Mucosa of gallbladder (tissue), 1 donor: ENCODE measurements at regions not wholly inside any gene's neighbourhood (a gene's known extent, or its start where the extent isn't known, plus 50 kb on each side); places are given as distances from the start of the nearest gene placed in this dataset.

Experiments
- DNase-seq: peaks from one replicate; pipeline ENCODE4 v3.0.0-alpha.2; 2020; ENCODE audit warnings: low spot score
- donor health status: DM: no; HTN: no; CAD: no.

DNA sequence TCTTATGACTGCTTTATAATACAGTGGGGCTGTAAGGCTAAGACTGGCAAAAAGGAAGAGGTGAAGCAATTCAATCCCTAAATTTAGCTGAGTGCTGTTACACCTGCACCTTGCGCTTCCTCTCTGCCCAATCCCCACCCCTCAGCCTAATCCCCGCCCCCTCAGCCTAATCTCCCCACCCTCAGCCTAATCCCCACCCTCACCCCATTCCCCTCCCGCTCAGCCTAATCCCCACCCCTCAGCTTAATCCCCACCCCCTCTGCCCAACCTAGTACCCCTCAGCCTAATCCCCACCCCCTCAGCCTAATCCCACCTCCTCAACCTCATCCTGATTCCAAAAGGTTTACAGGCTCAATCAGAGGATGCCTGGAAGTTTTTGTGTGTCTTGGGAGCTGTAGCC, 155.5 kb downstream of the PMP22 start:
- no peak for DNase-seq

DNA sequence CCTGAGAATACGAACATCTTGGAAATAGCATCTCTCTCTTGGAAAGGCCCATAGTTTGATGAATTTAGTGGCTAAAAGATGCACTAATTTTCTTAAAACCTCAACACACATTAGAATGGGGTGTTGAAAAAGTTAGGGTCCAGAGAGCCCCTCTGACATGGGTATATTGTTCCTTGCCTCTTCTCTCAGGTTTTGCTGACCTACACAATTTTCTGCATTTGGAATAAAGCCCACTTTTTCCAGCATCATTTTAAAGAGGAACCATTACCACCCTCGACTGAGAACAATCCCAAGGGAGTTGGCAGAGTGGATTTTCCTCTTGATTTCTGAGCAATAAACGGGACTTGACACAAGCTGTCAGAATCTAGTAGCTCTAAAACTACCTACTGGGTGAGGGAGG, 156.1 kb downstream of the PMP22 start:
- no peak for DNase-seq

DNA sequence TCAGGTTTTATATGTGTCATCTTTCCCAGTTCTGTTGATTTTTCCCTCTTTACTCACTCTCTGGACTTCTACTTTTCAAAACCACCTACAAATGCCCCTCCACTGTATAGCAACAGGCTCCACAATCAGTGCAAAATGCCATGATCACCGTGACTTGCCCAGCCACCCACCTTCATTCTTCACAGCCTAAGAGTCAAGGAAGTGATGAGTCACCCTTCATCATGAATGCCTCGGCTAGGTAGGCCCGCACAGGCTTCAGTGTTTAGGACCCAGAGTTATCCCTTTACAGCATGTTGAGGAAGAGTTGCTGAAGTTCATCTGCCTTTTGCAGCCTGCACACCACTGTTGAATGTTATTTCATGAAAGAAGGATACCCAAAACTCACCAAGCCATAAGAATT, 158.6 kb downstream of the PMP22 start:
- no peak for DNase-seq

DNA sequence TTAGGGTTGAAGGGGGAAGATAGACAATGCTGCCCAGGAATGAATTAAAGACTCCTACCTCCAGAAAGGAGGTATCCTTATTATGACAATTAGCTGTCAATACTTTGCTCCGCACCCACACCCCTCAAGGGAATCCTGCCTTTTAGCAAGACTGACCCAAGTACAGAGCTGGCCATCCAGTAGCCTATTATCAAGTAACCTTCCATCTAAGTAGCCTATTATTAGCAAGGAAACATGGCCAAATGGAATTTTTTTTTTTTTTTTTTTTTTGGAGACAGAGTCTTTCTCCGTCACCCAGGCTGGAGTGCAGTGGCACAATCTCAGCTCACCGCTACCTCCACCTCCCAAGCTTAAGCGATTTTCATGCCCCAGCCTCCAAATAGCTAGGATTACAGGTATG, 161.3 kb downstream of the PMP22 start:
- no peak for DNase-seq

DNA sequence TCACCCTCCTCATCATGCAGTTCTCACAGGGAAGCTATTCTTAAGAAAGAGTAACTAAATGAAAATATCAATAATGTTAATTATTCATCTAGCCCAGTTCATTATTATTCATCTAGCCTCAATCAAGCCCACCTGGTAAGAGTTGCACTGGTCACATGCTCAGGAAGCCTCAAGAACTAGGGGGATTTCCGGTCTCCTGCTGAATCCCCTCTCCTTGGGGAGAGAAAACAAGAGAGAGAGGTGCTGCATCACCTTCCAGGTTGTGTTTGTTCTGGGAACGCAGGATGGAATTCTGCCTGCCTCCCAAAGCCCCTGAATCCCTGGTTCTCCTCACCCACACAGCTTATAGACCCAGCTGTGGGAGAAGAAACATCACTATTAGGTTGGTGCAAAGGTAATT, 164.0 kb downstream of the PMP22 start:
- DNase-seq: no peak

DNA sequence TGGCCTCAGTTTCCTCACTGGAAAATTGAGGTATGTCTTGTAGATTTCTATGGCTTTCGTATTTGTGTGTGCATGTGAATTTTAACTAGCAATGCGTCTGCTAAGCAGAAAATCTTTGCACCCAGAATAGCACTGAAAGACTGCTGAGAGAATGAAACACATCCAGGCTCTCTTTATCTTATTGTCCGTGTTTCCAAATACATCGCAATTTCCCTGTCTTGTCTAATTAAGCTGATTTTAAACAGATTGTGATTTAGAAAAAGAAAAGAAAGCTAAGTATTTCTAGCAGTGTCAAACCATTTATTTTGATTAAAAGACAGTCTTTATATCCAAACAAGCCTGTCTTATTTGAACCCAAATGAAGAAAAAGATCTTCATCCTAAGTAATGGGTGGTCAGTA, 168.6 kb downstream of the PMP22 start:
- no peak for DNase-seq

DNA sequence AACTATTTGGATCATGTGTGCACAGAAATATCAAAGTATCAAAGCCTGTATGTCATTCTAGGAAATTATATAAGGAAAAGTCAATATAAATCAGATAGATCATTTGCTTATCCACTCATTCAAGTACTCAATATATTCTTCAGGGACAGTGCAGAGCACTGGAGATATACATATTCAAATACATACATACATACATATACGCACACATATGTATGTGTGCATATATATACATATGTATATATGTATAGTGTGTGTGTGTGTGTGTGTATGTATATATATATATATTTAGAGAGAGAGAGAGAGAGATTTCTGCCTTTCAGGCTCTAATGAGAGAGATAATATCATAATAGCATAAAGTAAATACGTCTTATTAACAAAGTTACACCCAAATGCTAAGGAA, 169.2 kb downstream of the PMP22 start:
- no peak for DNase-seq

DNA sequence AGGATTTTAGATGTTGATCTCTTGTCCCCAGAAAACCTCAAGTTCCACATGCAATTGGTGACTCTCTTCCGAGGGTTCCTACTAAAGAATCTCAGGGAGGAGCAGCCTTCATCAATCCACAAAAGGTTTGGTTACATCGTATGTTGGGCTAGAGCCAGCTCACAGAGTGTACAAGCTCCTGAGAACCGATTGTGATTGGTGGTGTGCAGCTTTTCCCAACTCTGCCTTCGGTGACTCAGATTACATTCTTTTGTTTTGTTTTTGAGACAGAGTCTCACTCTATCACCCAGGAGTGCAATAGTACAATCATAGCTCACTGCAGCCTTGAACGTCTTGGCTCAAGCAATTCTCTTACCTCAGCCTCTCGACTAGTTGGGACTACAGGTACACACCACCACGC, 172.4 kb downstream of the PMP22 start:
- DNase-seq: no peak

DNA sequence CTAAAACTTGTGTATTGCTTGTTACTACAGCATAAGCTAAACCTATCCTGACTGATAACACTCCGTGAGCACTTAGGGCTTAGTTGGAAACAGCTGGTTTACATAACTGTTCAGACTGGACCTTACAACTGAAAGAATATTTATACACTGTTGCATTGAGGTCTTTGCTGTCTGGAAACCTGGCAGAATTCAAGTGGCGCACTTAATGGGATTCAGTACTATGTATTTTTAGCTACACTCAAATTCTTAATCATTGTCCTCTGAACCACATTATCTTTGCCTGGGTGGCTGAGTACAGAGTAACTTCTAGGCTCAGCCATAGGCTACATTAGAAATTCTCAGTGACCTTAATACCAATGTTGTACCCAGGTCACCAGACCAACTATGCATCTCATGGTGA, 172.9 kb downstream of the PMP22 start:
- no peak for DNase-seq

DNA sequence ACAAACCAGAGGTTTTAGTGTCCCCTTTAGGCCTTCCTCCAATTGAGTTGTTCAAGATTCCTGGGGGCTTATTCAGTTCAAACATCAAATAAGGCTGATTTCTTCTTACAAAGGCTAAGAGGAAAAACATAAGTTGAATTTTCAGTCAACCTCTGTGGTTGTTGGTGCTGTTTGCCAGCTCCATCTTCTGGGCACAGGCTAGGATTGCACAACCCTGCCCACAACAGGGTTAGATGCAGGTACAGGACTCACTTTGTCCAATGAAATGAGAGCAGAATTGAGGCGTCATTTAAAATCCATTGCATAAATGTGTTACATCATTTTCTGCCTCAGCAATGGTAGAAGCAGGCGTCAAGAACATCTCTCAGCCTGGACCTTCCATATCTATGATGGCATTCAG, 173.3 kb downstream of the PMP22 start:
- DNase-seq: no peak

DNA sequence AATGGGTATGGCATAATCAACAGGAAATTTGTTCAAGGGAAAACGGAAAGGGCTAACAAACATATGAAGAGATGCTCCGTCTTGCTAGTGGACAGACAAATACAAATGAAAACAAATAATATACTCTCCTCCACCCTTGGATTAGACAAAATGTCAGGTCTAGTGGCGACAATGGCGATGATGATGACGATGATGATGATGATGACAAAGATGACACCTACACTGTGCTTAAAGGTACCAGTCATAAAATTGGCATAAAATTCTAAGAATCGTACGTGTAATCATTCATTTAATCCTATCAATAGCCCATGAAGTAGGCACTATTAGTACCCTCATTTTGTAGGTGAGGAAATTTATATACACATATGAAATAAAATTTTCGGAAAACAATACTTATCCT, 174.6 kb downstream of the PMP22 start:
- DNase-seq: no peak

DNA sequence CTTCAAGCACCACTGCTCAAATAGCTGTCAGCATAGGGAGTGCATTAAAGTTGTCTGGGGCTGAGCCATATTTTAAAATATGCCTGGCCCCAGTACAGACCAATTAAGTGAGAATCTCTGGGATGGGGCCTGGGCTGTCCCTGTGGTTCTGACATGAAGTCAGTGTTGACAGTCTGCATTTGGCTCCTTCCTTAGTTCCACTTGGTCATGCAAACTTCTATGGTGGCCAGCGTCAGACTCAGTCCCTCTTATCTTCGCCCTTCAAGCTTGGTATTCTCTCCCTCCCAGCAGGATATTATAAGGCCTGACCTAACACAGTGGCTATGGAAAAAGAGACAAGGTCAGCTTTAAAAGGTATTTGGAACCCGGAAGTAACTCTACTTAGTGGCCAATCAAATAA, 177.2 kb downstream of the PMP22 start:
- DNase-seq: no peak

DNA sequence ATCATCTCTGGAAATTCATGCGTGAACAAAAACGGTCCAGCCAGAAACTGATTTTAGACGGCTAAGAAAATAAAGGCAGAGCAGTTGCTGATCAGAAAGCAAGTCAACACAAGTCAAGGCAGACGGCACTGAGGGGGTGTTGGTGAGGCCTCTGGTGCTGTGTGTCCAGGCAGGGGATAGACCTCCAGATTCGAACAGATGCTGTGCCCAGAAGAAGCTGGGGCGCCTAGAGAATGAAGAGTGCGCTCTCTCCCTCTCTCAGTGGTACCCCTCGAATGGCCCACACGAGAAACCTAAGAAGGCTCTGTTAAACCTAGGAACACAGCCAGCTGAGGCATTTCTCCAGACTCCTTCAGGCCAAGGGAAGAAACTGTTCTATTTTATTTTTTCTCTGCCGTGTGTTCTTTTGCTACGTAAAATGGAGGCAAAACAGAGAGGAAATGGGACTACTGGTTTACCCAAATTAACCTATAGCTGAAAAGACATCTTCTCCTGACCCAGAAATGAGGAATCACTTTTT, 178.3 kb downstream of the PMP22 start:
- DNase-seq: no peak

DNA sequence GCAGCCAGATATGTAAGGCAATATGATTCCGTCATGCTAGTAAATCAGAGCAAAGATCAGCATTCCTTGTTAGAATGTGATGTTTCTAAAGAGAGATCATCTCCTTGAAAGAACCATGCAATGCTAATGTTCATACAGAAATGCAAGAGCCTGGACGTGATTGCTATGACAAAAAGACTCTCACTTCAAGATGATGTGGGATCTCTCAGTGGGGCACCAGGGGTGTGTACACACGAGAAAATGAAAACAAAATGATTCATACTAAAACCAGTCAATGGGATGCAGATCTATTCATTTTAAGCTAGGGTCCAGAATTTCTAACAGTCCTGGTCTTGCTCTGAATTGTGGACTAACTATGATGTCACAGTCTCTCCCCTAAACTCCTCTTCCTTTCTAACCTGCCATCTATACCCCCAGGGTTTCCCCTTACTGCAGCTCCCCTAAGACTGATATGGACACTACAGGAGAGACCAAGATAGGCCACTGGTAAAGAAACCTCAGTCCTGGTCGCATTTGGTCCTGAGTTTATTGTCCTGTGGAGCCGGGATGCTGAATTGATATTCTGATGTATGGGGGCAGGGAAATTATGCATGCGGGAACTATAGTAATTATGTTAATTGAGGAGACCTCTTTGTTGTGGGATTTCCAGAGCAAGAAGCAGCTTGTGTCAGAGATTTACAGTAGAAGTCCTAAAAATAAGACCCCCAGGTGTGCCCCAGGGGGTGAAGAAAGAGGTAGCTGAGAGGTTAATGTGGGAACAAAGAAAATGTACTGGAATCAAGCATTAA, 179.0 kb downstream of the PMP22 start:
- DNase-seq: no peak

DNA sequence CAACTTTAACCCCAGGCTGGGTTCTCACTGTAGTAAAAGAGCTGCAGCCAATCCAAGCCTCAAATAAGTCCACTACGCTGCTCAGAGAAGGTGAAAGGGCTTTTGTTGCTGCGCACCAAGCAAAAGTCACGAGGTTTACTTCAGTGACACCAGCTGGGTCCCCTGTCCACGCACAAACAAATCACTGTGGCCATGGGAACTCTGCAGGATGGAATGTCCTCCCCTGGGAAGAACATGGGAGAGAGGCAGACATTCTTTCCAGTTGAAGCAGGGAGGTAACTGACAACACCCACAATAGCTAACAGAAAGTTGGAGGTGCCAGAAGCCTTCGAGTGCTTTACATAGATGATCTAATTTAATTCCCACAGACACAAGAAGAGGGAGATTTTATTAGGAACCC, 181.9 kb downstream of the PMP22 start:
- DNase-seq: no peak

DNA sequence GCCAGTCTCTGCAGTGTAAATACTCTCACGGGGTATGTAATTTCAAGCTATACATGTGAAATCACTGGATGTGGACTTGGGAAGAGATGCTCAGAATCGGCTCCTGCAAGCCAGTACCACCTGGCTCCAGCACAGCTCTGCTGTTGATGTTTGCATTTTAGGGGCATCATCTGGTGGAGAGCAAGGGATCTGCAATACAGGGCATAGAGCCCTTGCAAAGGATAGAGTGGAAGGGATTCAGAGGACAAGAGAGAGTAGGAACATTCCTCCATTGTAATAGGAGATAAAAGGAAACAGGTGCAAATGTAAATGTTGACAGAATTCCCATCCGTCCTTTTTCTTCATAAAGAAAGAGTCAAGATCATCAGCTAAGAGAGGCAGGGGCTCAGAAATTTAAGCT, 184.1 kb downstream of the PMP22 start:
- DNase-seq: no peak

DNA sequence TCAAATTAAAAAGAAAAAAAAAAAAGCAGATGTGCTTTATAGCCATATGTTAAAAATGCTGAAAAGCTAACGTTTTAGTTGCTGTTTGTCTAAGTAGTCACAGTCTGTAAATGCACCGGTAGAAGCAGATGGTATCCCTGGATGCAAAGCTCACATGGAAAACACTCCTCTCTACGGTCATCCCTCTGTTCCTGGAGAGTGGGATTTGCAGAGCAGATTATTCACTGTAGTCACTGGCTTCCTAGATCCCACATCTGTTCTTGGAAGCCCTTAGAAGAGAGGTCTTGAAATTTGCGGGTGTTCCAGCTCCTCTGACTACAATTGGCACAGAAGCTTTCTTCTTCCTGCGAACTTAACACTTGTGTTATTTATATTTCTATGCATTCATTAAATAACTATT, 186.6 kb downstream of the PMP22 start:
- DNase-seq: no peak

DNA sequence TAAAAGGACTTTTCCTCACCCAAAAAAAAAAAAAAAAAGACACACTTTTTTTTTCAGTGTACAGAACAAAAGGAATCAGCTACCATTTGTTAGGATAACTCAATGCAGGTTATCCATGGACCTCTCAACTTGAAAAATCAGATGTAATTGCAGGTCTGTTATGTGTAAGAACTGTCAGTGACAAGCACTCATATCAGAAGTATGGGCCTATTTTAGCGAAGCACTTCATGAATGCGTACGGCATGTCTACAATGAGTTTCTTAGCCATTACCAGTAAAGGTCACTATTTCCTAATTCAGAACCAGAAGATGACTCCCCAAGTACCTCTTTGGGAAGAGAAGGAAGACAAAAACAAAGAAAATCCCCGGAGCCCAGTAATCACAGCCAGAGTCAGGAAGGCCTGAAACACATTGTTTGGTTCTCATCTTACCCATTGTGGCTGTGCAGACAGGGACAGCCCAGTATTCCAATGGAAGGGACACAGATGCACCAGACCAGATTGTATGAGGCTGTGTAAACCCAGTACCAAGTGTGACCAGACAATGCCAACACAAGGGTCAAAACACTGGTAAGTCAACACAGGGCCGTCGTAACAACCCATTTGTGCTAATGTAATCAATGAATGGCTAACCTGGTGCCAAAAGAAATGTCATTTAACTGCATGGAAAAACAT, 188.0 kb downstream of the PMP22 start:
- no peak for DNase-seq

DNA sequence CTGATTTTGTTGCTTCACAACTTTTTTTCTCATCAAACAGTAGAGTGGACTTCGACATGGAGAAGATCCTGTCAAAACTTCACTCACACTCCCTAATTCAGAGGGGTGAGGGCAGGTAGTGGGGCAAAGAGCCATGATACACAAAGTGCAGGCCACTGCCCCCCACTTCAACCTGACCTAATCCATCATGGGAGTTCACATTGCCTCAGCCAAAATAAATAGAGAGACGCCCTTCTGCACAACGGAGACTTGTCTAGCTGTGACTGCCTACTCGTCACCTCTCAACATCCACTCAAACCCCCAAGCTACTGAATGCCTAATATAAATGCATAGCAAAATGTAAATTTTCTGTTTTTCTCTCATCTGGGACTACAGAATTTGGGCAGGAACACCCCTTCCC, 213.2 kb downstream of the PMP22 start:
- no peak for DNase-seq

DNA sequence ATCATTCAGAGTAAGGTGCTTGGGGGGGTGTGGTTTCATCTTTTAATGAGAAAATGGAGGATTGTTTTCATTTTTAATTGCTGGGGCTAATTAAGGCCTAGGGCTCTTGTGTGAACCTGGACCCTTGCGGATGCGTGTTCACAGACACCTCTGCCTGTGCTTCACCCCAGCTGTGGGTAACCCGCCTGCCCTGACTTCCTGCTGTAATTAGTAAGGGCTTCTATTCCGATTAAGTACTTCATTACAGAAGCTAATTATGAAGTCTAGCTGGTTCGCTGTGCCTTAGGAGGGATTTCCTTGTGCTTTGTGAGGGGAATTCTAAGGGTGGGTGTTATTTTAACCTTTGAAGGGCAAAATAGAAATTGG, 215.3 kb downstream of the PMP22 start:
- no peak for DNase-seq

DNA sequence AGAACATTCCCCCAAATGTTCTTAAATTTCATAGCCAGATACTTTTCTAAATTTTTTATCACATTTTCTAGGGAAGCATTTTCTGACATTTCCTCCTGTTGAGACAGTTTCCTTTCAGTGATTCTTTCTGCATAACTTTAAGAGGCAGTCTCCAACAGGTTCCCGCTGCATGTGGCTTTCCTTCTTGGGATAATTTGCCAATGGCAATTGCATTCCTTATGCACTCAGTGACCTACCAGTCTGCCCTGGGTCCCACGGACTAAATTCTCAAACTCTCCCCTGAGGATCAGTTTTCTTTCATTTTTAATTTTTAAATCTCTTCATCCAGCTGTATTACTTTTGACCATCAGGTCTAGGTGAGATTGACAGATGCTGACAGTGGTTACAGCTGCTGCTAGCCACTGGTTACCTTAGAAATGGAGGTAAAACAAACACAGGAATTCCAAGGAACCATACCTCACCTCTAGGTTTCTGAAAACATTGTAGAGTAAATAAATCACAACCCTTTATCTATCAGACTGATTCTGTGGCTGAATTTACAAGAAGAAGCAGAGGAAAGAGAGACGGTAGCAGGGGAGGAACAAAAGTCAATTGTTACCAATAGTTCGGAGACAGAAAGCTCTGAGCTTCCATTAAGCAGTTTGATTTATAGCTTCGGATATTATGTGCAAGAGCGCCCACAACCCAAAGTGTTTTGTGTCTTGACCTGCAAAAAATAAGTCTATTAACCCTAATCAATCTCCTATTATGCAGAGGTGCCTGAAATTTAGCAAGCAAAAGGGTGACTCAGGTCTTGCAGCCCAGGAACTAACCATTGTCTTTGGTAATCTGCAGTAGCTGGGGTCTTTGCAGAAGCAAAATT, 216.0 kb downstream of the PMP22 start:
- DNase-seq: no peak

DNA sequence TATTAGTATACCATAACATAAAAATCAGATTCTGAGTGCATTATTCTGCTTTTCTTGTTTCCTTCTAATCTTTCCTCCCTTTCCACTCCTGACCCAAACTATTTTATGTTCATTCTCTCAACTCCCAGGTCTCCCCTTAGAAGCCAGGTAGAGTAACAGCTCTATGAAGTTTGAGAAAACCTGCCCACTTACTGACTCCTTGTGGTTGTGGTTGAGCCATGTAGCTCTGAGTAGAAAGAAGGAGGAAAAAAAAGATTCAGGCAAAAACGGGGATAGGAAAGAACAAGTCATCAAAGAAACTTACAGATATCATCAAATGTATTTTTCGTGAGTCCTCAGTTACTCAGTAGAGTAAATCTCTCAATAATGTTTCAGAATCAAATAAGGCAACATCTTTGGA, 216.7 kb downstream of the PMP22 start:
- no peak for DNase-seq

DNA sequence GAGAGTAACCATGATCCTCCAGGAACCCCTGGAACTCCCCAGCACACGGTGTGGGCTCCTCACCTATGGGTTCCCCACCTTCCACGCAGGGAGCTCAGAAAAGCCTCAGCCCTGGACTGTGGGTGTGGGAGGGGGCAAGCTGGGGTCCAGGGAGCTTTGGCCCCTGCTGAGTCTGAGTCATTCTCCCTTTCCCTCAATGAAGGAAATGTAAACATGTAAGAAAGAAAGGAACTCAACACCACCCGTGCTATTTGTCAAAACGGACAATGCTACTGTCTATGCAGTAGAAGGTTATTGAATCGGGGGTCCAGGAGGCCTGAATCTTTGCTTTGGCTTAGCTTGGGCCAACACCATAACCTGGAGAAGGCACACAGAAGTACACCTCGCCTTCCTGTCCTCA, 222.8 kb downstream of the PMP22 start:
- DNase-seq: no peak
